Mesenchymal stem cell (in vitro differentiated cells and primary cell): ENCODE measurements at regions not wholly inside any gene's neighbourhood (a gene's known extent, or its start where the extent isn't known, plus 50 kb on each side); places are given as distances from the start of the nearest gene placed in this dataset.
A peak's percentile ranks its signal among the peaks of the same experiment; 100 is the strongest.

Experiments
- DNase-seq: peaks from one replicate; pipeline ENCODE4 v3.0.0-alpha.2; 2013
- H2AFZ ChIP-seq: one replicate; pipeline ENCODE4 v1.6.1; 2013; ENCODE audit warnings: low read depth, mild to moderate bottlenecking, control low read depth, inconsistent platforms, low read length, moderate library complexity
- H2AK5ac ChIP-seq: 2 replicates; pipeline ENCODE4 v1.6.1; 2013; ENCODE audit warnings: low read length, moderate library complexity, mild to moderate bottlenecking, inconsistent platforms; ENCODE audit not compliant: severe bottlenecking
- H2BK120ac ChIP-seq: one replicate; pipeline ENCODE4 v1.6.1; 2013; ENCODE audit warnings: low read depth, mild to moderate bottlenecking, inconsistent platforms, low read length, moderate library complexity
- H2BK12ac ChIP-seq, 2 experiments: one replicate each; pipeline ENCODE4 v1.6.1; 2013; ENCODE audit warnings: inconsistent platforms in 2 of 2, low read length in 2 of 2, mild to moderate bottlenecking in 2 of 2, moderate library complexity in 2 of 2, control low read depth in 1 of 2
- H2BK15ac ChIP-seq: one replicate; pipeline ENCODE4 v1.6.1; 2013; ENCODE audit warnings: mild to moderate bottlenecking, low read depth, inconsistent platforms; ENCODE audit not compliant: poor library complexity, severe bottlenecking
- H2BK5ac ChIP-seq: 2 replicates; pipeline ENCODE4 v1.6.1; 2013; ENCODE audit warnings: low read depth, mild to moderate bottlenecking, low read length, control low read depth, inconsistent platforms; ENCODE audit not compliant: poor library complexity, severe bottlenecking
- H3K14ac ChIP-seq, 2 experiments: one replicate each; pipeline ENCODE4 v1.6.1; 2013; ENCODE audit warnings: inconsistent platforms in 2 of 2, low read length in 2 of 2, control low read depth in 1 of 2, mild to moderate bottlenecking in 1 of 2, moderate library complexity in 1 of 2
- H3K18ac ChIP-seq, 2 experiments: one replicate each; pipeline ENCODE4 v1.6.1; 2013; ENCODE audit warnings: inconsistent platforms in 2 of 2, low read length in 2 of 2, control low read depth in 1 of 2, low read depth in 1 of 2, mild to moderate bottlenecking in 1 of 2
- H3K23ac ChIP-seq, 2 experiments: one replicate each; pipeline ENCODE4 v1.6.1; 2013; ENCODE audit warnings: inconsistent platforms in 2 of 2, low read length in 2 of 2, mild to moderate bottlenecking in 2 of 2, moderate library complexity in 2 of 2, control low read depth in 1 of 2
- H3K27ac ChIP-seq: 2 replicates; pipeline ENCODE4 v1.5.1; 2013; ENCODE audit warnings: mild to moderate bottlenecking, moderate library complexity, low read length, control low read depth, inconsistent platforms; ENCODE audit not compliant: poor library complexity, severe bottlenecking
- H3K27me3 ChIP-seq, 2 experiments: 2 replicates each; pipeline versions ENCODE4 v1.6.1 to v1.7.0; 2013; ENCODE audit warnings: low read length in 2 of 2, mild to moderate bottlenecking in 2 of 2, moderate library complexity in 2 of 2, control low read depth in 1 of 2, inconsistent platforms in 1 of 2; ENCODE audit not compliant: control insufficient read depth in 1 of 2, insufficient read depth in 1 of 2
- H3K36me3 ChIP-seq, 2 experiments: 2 replicates each; pipeline versions ENCODE4 v1.6.1 to v1.7.0; 2013; ENCODE audit warnings: low read length in 2 of 2, control low read depth in 1 of 2, inconsistent platforms in 1 of 2, low read depth in 1 of 2, mild to moderate bottlenecking in 1 of 2; ENCODE audit not compliant: insufficient read depth in 2 of 2, control insufficient read depth in 1 of 2
- H3K4ac ChIP-seq, 2 experiments: one replicate each; pipeline ENCODE4 v1.6.1; 2013; ENCODE audit warnings: inconsistent platforms in 2 of 2, low read length in 2 of 2, mild to moderate bottlenecking in 2 of 2, moderate library complexity in 2 of 2, control low read depth in 1 of 2, low read depth in 1 of 2
- H3K4me1 ChIP-seq: 2 replicates; pipeline ENCODE4 v1.6.1; 2013; ENCODE audit warnings: low read depth, low read length, control low read depth; ENCODE audit not compliant: control insufficient read depth, insufficient read depth
- H3K4me2 ChIP-seq: 2 replicates; pipeline ENCODE4 v1.6.1; 2013; ENCODE audit warnings: low read length, mild to moderate bottlenecking, inconsistent platforms; ENCODE audit not compliant: poor library complexity, severe bottlenecking
- H3K4me3 ChIP-seq, 2 experiments: 2 replicates each; pipeline versions ENCODE4 v1.5.1 to v1.7.0; 2013; ENCODE audit warnings: low read length in 2 of 2, mild to moderate bottlenecking in 2 of 2, control low read depth in 1 of 2, low read depth in 1 of 2; ENCODE audit not compliant: insufficient read depth in 1 of 2
- H3K79me1 ChIP-seq: replicated peaks from 2 replicates; pipeline ENCODE4 v1.6.1; 2013; ENCODE audit warnings: mild to moderate bottlenecking, control low read depth, low read length, inconsistent platforms; ENCODE audit not compliant: poor library complexity, severe bottlenecking
- H3K9ac ChIP-seq: 2 replicates; pipeline ENCODE4 v1.7.0; 2013; ENCODE audit warnings: mild to moderate bottlenecking, low read length, moderate library complexity
- H3K9me3 ChIP-seq: 2 replicates; pipeline ENCODE4 v1.7.0; 2013; ENCODE audit warnings: mild to moderate bottlenecking, low read length; ENCODE audit not compliant: control insufficient read depth
- H4K8ac ChIP-seq: one replicate; pipeline ENCODE4 v1.6.1; 2013; ENCODE audit warnings: inconsistent platforms, mild to moderate bottlenecking, low read length, moderate library complexity
- H4K91ac ChIP-seq: one replicate; pipeline ENCODE4 v1.6.1; 2013; ENCODE audit warnings: mild to moderate bottlenecking, low read length, inconsistent platforms
- WGBS: methylation state at CpG from one replicate; pipeline ENCODE4 v1.1.7; 2013; ENCODE audit warnings: mixed read lengths; 5-methylcytosine and 5-hydroxymethylcytosine counted together

DNA sequence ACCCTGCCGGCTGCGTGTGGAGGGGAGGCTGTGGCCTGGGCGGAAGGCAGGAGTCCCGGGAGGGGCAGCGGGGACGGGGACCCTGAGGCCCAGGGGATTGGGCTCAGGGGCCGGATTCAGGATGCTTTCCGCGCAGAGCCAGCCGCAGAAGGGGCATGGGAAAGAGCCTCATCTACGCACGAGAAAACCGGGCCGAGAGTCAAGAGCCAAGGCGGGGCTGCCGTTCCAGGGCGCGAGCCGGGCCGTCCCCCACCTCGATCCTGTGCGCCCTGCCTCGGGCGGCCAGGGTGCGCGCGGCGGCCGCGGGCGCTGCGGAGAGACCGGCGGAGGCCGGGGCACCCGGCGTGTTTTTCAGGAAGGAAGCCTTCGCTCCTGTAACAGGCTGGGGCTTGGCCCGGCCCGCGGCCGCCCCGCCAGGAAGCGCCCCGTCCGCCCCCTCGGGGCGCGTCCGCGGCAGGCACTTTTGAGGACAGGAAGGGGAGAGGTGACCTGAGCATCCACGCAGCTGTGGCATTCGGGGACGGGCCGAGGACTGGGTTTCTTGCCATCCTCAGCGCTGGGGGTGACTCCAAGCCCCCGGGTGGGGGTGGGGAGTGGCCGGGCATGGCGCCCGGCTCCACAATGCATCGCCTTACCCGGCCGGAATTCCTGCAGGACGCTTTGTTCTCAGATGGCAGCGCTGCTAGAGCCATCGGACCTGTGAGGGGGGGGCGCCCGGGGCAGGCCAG is 62.3 kb upstream of the GATA2 start:
- peak overlapping the region in 1 of 2 experiments; percentile 67 for H3K23ac ChIP-seq
- H3K27me3 ChIP-seq, result peaks cover 63 to 64% of the 10 kb centered on the region in 2 experiments
- no peak overlapping the region for H2BK120ac ChIP-seq
- no peak overlapping the region for H3K4me2 ChIP-seq
- no peaks in the 10 kb centered on the region for H3K79me1 ChIP-seq
- H4K8ac ChIP-seq, result peak overlapping the region; percentile 68
- H3K27ac ChIP-seq, result no peak overlapping the region
- no peak overlapping the region for H3K4me3 ChIP-seq
- H2BK5ac ChIP-seq, result no peak overlapping the region
- H3K18ac ChIP-seq, result peak overlapping the region in 1 of 2 experiments; percentile 62
- H2BK12ac ChIP-seq, result peak overlapping the region in 1 of 2 experiments; percentile 23
- peak overlapping the region; percentile 62 for H2BK15ac ChIP-seq
- H2AK5ac ChIP-seq, result no peak overlapping the region
- H3K4me1 ChIP-seq, result peaks cover 10% of the 10 kb centered on the region
- H2AFZ ChIP-seq, result peak overlapping the region; percentile 36
- DNase-seq, result no peak
- no peak overlapping the region for H3K4ac ChIP-seq
- no peak overlapping the region for H3K9ac ChIP-seq
- peak overlapping the region; percentile 56 for H4K91ac ChIP-seq
- H3K9me3 ChIP-seq, result no peaks in the 10 kb centered on the region
- H3K36me3 ChIP-seq, result no peaks in the 10 kb centered on the region
- WGBS, result 11% methylated on average over 54 of the region's 68 CpGs
- no peak overlapping the region for H3K14ac ChIP-seq

DNA sequence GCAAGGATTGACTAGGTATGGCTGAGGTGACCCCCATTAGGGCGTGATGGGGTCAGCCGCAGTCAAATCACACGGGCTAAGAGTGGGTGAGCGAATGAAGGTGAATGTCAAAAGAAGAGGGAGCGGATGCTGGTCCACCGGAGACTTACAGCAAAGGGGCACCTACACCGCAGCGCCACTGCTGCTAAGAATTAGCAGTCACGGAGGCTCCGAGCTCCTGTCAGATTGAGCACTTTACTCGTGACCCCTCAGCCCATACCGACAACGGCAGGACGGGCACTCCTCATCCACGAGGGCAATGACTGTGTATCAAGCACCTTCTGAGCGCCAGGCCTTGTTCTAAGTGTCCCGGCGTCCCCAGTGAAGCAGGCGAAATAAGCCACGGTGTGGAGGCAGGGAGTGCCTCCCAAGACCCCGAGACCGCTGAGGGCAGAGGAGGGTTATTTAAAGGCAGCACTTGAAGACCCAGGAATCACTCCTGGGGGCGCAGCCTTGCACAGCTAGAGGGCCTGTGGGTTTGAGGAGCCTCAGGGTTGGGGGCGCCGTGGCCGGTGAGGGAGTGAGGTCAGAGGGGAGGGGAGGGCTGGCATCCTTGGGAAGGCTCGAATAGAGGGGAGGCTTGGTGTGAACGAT is 61.6 kb upstream of the GATA2 start:
- WGBS, result 81% methylated on average over 28 of the region's 28 CpGs
- Histone ChIP-seq H3K4me3 (no peak overlapping the region), H2BK15ac (no peak overlapping the region), H3K9ac (no peak overlapping the region), H4K8ac (peak overlapping the region; percentile 68), H3K27me3 (peaks cover 58 to 59% of the 10 kb centered on the region in 2 experiments), H3K23ac (peak overlapping the region in 1 of 2 experiments; percentile 67), H3K36me3 (no peaks in the 10 kb centered on the region), H2AFZ (peak overlapping the region; percentile 36), H2BK120ac (no peak overlapping the region), H2BK5ac (no peak overlapping the region), H3K4ac (no peak overlapping the region), H3K14ac (no peak overlapping the region), H2BK12ac (peak overlapping the region in 1 of 2 experiments; percentile 37), H3K27ac (no peak overlapping the region), H3K4me2 (no peak overlapping the region), H3K4me1 (peaks cover 9% of the 10 kb centered on the region), H3K18ac (peak overlapping the region in 1 of 2 experiments; percentile 62), H3K9me3 (no peaks in the 10 kb centered on the region), H2AK5ac (no peak overlapping the region), H3K79me1 (no peaks in the 10 kb centered on the region), H4K91ac (peak overlapping the region; percentile 56)
- no peak for DNase-seq

DNA sequence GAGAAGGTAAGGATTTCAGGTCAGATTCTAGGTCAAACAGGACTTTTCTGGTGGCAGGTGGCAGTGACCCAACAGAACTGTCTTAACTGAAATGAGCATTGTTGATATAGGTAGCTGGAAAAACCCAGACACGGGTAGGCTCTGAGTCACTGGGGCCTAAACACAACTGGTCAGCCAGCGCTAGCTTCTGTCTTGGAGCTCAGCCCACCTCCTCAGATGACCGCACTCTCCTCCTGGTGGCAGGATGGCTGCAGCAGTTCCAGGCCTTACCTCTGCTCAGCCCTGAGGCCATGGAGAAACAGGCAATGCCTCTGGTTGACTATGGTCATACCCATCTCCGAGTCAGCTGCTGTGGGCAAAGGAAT is 61.1 kb upstream of the GATA2 start:
- no peaks in the 10 kb centered on the region for H3K9me3 ChIP-seq
- H3K14ac ChIP-seq, result no peak overlapping the region
- 87% methylated on average over 4 of the region's 4 CpGs for WGBS
- DNase-seq, result peak; percentile 54
- no peaks in the 10 kb centered on the region for H3K36me3 ChIP-seq
- H2BK120ac ChIP-seq, result no peak overlapping the region
- no peak overlapping the region for H2BK15ac ChIP-seq
- H3K27ac ChIP-seq, result no peak overlapping the region
- H3K9ac ChIP-seq, result no peak overlapping the region
- no peaks in the 10 kb centered on the region for H3K79me1 ChIP-seq
- H2AK5ac ChIP-seq, result no peak overlapping the region
- no peak overlapping the region for H2BK5ac ChIP-seq
- no peak overlapping the region for H2BK12ac ChIP-seq
- H4K91ac ChIP-seq, result no peak overlapping the region
- no peak overlapping the region for H3K4me3 ChIP-seq
- H4K8ac ChIP-seq, result no peak overlapping the region
- no peak overlapping the region for H3K4me2 ChIP-seq
- H2AFZ ChIP-seq, result no peak overlapping the region
- peaks cover 53 to 54% of the 10 kb centered on the region in 2 experiments for H3K27me3 ChIP-seq
- peaks cover 11% of the 10 kb centered on the region for H3K4me1 ChIP-seq
- peak overlapping the region in 1 of 2 experiments; percentile 11 for H3K18ac ChIP-seq
- H3K4ac ChIP-seq, result no peak overlapping the region
- H3K23ac ChIP-seq, result no peak overlapping the region

DNA sequence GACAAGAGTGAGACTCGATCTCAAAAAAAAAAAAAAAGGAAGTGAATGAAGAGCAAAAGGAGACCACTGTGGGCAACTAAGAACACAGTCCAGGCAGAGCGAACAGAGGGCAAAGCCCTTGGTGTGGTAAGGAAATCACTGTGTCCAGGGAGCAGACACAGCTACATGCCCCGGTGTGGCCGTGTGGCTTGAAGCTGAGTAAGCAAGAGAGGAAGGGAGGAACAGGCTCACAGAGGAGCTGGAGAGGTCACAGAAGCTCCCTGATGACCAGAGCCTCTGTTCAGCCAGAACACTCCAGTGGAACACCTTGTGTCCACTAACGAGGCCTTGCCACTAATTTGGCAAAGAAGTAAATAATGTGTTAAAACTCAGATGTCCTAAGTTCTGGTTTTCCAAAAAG is 60.6 kb upstream of the GATA2 start:
- Histone ChIP-seq H3K27ac (no peak overlapping the region), H3K23ac (no peak overlapping the region), H3K4me2 (no peak overlapping the region), H3K4me3 (no peak overlapping the region), H2BK5ac (no peak overlapping the region), H3K4ac (no peak overlapping the region), H2BK12ac (peak overlapping the region in 1 of 2 experiments; percentile 33), H3K4me1 (peaks cover 15% of the 10 kb centered on the region), H3K9ac (no peak overlapping the region), H2AK5ac (no peak overlapping the region), H4K8ac (no peak overlapping the region), H4K91ac (no peak overlapping the region), H3K14ac (no peak overlapping the region), H3K9me3 (no peaks in the 10 kb centered on the region), H3K27me3 (peaks cover 52% of the 10 kb centered on the region in 2 experiments), H3K79me1 (no peaks in the 10 kb centered on the region), H3K18ac (no peak overlapping the region), H3K36me3 (no peaks in the 10 kb centered on the region), H2BK120ac (no peak overlapping the region), H2AFZ (no peak overlapping the region), H2BK15ac (no peak overlapping the region)
- 97% methylated on average over 4 of the region's 5 CpGs for WGBS
- DNase-seq, result no peak
